OCI-LY3 (cell line): ENCODE measurements at regions not wholly inside any gene's neighbourhood (a gene's known extent, or its start where the extent isn't known, plus 50 kb on each side); places are given as distances from the start of the nearest gene placed in this dataset.

Source experiments
- CTCF ChIP-seq: fragments of 200-600, 300-600 bp; sonication (generic); IDR thresholded peaks from 2 replicates; pipeline ENCODE4 v1.5.1; 2014; ENCODE audit warnings: antibody characterized with exemption, low read length, low read depth
- EZH2phosphoT487 ChIP-seq: fragments of 200-600 bp; shearing (Covaris generic); IDR thresholded peaks from 2 replicates; pipeline ENCODE4 v1.6.1; 2018; ENCODE audit warnings: antibody characterized with exemption, mixed run types, low read depth

GRCh38 chr4:19146038-19146437, 1105.7 kb upstream of the SLIT2 start:
- TF ChIP-seq CTCF = no peak
- no peak for TF ChIP-seq EZH2phosphoT487
